Activated CD4-positive, alpha-beta T cell treated with anti-CD3 and anti-CD28 coated beads, Interleukin-2, Interleukin-6, amounts not matched to agents 100 ng/mL and 50 ng/mL, durations not matched to agents 16 hours and 8 hours (primary cell): ENCODE measurements at regions not wholly inside any gene's neighbourhood (a gene's known extent, or its start where the extent isn't known, plus 50 kb on each side); places are given as distances from the start of the nearest gene placed in this dataset.
A peak's percentile ranks its signal among the peaks of the same experiment; 100 is the strongest.

Source experiments
- DNase-seq: peaks from one replicate; pipeline ENCODE4 v3.0.0-alpha.2; 2020

DNA sequence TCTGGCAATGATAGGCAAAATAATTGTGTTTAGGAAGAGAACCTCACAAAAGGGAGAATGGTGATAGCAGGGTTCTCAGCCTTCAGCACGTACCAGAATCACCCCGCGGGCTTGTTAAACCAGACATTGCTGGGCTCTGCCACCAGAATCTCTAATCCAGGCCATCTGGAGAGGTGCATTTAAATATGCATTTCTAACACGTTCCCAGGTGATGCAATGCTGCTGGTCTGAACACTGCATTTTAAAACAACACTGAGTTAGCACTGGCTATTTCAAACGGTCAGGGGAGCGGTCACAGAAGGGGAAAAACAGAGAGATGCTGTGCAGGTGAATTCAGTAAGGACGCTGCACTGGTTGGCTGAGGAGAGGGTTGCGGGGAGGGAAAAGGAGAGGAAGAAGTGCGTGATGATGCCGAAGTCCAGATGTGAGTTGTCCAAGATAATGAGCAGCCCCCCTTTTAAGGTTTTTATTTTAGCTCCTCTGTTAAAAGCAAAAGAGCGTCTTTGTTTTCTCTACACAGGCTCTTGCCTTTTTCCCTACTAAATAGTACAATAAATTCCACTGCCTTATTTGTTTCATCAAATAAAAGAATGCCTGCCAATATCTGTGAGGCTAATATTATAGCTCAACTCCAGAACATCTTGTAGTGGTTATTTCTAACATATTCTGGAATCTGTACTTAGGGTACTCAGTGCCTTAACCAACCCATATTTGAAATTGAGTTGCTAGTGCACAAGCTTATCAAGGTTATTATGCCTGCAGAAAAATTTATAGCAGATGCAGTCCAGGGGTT, 109.6 kb upstream of the POU2AF2 start:
- no peak for DNase-seq

DNA sequence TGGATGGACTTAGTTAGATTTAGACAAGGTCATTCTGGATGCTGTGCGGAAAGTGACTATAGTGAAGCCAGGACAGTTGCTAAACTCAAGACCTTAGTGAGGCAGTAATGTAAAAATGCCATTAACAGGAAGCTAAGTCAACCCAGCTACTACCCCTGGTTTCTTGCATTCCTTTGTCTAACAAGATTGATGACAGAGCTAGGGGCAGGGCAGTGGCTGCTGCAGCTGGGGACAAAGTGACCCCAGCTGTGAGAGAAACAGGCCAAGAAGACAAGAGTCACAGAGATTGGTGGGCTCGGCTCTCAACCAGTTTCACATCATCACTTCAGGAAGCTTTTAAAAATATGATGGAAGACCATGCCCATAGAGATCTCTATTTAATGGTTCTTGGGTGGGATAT, 110.4 kb upstream of the POU2AF2 start:
- DNase-seq, result no peak

DNA sequence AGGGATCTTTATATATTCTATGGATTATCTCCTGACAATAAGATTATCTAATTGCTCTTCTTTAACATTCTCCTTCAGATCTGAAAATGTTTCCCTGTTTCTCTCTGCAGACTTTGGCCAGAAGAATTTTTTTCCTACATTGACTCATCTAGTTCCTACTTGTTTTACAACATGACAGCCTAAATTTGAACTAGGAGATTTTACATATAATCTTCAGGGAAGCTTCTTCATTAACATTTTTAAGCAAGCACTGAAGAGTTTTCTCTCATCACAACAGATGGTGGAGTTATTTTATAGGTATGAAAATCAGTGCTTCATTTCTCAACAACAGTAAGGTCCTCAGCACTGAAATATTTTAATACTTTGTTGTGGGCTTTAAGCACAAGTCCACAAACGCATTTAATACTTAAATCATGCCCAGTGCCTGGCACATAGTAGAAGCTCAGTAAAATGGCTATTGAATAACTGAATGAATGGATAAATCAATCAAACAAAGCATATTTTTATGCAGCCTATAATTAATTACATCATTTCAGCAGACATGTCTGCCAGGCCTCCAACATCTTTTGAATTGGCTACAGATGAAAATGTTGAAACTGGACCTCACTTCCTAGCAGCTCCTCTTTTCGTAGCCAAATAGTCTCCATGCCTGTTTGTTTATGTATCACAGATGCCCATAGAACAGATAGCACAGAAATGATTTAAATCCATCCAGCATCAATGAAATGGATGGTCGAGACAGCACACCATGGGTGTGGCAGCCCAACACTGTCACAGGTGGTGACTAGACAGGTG, 117.3 kb upstream of the POU2AF2 start:
- no peak for DNase-seq

DNA sequence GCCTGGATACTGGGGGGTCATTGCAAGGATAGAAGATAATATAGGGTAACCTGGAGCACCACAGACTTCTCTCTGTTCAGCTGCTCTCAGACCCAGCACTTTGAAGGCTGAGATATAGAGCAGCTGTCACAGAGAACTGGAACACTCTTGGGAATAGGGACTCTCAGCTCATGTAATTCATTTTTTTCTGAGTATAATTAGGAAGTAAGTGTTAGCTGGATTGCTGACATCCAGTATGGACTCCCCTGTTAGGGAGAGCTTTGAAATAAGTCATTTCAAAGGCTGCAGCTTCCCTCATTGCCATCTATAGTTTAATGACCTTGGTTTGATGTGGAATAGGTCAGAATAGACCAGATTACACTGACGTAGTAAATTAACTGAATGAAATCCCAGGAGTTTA, 120.8 kb upstream of the POU2AF2 start:
- DNase-seq, result no peak

DNA sequence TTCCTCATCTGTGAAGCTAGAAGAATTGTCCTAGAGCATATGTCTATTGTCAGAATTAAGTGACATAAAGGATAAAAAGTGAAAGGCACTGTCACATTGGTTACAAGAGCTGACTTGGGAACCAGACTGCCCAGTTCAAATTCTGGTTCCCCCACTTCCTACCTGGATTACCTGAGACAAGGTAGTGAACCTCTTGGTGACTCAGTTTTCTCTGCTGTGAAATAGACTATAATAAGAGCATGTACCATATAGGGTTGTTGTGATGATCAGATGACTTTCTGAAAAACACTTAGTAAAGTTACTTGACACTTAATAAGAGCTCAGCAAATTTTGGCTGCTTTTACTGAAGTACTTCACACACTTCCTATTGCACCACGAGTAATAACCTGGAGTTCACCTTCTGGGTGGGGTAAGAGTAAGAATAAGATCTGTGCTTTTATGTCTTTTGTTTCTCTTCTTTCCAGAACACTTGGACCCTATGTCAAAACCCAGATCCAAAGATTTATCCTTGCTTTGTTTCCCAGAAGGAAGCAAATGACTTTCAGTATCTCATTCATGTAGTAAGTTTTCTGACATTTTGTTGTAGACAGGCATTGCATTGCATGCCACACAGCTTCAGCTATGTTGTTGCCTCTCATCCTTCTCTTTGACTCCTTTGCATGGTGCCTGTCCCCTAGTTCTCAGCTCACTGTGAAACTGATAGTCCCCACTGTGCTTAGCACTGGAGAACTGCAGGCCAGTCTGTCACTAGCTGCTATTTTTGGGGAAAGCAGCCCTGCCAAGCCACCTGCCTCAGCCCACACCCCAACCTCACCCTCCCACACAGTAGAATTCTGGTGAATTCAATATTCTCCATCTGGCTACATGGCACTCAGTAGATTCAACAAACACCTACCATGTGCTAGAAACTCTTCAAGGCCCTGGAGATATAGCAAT, 121.8 kb upstream of the POU2AF2 start:
- no peak for DNase-seq

DNA sequence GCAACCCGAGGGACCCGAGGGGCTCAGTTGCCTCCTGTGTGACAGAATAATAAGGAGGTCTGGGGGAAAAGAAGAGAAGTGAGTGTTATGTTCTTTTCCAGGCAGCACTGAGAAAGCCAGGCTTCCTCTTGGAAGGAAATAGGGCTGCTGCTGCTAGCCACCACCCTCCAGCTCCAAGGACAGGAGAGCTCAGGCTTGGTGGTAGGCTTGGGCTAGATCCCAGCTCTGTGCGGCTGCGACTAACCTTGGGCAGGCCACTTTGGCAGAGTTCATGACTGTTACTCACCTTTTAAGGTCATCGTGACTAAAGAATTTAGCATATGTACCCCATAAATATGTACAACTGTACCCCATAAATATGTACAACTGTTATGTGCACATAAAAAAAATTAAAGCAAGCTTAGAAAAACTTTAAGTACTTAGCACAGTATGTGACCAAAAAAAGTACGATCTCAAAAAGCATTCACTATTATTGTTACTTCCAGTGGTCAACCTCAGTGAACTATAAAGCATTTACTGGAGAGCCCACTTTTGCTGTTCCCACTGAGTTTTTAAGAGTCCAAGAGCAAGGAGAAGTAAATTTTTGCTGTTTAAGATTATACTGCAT, 124.7 kb upstream of the POU2AF2 start:
- DNase-seq, result no peak

DNA sequence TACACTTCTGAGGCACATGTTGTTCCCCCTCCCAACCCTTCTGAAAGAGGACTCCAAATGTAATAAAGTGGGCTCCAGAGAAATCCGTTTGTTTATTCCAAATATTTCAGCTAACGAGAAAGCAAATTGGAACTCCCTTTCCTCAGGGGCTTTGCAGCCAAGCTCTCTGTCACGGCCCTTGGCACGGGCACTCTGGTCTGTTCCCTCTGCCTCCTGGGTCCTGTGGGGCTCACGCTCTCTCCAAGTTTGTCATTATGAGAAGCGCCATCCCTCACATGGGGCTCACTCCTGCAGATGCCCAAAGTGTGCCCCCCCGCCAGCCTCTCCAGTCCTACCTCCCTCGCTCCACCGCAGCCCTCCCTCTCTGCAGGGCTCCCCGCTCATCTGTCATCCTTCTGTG, 125.4 kb upstream of the POU2AF2 start:
- no peak for DNase-seq

DNA sequence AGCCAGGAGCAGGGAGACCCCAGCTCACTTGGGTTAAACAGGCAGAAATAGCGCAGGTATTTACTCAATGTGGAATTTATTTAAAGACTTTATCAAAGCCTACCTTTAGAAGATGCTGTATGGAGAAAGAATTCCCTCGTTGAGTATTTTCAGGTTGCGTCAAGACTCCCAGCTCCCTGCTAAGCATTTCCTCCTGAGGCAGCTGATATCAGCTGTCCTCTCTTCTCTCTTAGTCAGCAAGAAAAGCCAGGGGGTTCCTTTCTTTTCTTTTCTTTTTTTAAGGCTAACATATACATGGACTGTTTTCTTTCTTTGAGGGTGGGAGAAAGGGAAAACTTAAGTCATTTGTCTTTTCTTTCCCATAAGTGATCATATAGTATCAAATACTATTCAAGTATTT, 125.8 kb upstream of the POU2AF2 start:
- DNase-seq, result no peak

DNA sequence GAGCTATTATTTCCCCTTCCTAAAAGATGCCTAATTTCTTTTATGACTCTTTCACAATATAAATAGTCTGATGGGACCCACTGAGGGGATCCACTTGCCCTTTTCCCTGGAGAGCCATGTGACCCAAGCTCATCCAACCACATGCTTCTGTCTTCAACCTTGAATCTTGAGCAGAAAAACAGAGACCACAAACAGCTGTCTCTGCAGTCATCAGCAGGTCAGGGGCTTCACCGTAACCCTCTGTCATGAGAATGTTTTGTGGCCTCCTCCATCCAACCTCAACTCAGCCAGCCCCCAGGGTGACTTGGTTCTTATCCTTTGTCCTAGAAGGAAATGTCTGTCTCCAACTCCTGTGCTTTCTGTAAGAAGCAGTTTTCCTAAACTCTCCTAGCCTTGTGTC, 129.6 kb upstream of the POU2AF2 start:
- DNase-seq, result no peak

DNA sequence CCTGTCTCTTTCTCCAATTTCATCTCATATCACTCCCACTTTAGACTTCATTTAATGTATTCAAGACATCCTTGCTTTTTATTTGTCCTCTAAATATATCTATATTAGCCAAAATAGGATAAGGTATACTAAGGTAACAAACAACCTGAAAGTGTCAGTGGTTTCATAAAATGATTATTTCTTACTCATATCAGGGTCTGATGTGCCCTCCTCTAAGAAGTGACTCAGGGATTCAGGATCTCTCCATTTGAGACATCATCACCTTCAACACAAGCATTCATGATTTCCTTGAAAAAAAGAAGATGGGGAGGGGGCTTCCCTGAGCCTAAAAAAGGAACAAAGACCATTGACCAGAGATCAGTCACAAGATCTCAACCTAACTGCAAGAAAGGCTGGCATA, 131.4 kb upstream of the POU2AF2 start:
- peak; percentile 11 for DNase-seq

DNA sequence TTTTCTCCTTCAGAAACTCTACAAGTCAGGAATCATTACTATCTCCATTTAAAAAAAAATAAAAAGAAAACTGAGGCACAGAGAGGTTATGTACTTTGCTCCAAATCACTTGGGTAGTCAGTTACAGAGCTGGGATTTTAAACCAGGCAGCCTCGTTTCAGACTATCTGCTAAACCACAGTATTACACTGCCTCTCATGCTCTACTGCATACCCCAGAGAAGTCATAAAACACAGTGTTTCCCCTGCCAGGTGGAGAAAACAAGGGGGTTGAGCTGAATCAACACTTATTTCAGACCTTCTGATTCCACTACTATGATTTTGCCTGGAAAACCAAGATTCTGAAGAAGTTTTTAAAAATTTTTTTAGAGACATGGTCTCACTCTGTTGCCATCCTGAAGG, 132.9 kb upstream of the POU2AF2 start:
- DNase-seq, result no peak

DNA sequence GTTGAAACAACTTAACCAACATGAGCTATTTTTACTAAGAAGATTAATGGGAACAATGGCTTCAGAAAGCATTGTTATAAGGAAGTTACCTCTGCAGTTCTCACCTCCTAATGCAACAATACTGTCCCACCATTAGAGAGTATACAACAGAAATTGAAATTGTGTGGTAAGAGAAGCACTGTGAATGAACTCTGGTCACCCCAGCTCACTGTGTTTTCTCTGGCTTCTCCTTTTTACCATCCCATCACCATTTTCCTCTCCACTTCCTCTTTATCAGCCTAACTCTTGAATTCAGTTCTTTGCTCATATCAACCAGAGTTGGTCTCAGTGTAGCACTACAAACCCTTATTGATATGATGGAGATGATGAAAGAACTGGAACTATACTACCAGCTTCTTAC, 138.0 kb upstream of the POU2AF2 start:
- no peak for DNase-seq

DNA sequence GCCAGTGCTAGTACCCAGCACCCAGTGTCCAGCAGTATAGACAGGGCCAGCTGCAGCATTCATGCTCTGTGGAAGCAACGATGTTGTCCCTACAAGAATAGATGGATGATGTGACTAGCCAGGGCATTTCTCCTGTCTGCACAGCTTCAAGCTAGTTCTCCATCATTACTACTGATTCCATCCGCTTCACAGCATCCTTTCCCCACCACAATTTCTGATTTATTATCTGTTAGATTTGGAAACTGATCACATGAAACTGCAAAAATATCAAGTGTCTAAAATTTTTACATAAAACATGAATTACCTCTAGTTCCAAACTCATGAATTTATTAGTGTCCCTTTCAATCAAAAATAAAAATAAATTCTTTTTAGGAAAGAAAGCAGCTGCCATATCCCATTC, 138.9 kb upstream of the POU2AF2 start:
- no peak for DNase-seq

DNA sequence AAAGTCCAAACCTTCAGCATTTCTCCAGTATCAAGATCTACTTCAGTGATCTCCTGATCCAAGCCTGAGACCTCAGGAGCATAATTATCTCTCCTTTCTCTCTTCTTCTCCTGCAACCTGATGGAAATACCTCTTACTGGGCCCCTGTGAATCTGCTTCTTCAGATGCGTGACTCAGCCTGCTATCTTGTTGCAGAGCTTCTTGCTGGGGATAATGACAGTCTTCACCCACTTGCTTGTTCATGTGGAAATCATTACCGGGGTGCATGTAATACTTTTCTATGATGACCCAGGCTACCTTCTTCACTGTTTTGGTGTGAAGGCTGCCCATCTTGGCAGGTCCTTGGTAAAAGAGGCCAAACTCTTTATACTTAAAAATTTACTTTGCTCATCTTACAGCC, 140.0 kb upstream of the POU2AF2 start:
- no peak for DNase-seq

DNA sequence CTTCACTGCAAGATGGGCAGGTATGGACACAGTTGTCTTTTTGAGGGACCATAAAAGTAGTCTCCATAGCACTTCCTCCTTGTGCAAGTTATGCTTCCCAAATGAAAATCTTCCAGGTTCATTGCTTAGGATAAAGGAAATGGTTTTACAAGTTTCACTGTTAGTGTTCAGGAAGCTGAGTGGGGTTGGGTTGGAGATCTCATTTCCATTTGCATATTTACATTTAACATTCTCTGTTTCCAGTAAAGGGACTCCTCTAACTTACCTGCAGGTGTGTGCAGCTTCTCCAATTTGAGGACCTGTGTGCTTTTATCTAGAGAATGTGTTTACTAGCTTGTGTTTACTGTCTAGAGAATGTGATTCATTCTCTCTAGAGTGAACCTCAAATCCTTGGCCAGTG, 141.3 kb upstream of the POU2AF2 start:
- no peak for DNase-seq

DNA sequence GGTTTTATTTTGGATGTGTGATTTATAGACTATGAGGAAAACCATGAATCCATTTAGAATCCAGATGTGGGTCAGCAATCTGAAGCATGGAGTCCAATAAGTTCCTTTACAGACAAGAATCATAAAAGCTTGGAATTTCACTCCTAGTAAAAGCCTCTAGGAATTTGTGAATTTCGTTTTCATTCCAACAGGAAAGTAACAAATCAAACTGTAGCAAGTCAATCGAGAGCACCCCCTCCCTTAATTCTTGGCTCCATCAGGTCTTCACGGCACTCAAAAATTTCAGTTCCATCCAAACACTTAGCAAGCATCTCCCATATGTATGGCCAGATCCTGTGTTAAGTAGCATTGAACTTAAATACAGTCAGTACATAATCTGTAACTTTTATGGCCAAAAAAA, 143.6 kb upstream of the POU2AF2 start:
- no peak for DNase-seq

DNA sequence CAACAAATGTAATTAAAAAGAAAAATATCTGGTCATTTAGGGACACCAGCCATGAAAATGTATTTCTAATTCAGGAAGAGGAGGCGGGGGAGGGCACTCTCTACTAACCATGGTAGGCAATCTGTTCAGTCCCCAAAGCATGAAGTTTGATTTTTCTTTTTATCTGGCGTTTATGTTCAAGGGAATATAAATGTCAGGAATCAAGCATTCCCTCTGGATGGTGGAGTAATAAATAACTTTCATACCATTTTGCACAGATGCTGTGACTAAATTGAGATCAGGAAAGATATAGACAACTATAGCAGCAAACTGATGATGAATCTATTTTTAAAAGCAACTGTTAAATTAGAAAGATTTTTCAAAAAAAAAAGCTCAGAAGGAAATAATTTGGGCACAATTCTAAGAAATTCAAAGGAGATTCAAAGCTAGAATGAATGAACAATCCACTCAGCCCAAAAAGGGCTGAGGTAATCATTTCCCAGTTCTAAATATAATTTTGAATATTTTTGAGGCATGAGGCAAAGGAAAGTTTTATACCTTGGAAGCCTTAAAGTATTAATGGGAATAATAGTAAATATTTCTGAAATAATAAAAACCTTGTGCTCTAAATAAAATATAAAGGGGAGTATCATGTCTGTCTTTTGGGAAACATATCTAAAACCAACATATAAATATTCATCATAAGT, 146.4 kb upstream of the POU2AF2 start:
- no peak for DNase-seq

DNA sequence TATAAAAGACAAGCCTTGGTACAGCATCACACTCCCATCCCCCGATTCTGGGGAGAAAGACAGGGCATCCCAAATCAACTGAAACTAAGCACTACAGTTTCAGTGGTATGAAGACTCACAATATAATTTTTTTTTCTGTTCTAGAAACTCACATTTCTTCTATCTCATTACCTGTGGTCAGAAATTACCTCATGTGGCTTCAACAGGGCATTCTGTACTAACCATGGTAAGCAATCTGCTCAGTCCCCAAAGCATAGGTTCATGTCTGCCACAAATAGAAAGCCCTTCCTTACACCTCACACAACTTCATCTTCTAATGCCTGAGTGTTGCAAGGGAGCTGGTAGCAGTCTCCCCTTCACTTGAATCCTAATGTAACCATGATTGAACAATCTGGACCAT, 147.4 kb upstream of the POU2AF2 start:
- no peak for DNase-seq

DNA sequence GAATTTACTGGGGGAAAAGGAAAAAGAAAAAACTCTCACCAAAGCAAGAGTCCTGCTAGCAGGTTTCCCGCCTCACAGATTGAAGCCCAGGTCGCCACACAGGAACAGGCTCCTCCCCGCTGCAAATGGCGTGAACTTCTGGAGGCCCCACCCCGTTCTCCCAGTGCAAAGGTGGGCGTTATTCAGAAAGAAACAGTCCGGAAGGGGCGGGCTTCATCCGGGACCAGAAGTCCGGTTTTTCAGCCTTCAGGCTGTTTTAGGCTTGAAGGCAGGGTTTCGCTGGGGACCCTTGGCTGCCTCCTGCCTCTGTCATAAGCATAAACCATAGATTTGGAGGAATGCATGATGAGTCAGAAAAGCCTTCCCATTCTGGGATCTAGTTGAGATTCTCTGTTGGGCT, 148.3 kb upstream of the POU2AF2 start:
- DNase-seq, result no peak

DNA sequence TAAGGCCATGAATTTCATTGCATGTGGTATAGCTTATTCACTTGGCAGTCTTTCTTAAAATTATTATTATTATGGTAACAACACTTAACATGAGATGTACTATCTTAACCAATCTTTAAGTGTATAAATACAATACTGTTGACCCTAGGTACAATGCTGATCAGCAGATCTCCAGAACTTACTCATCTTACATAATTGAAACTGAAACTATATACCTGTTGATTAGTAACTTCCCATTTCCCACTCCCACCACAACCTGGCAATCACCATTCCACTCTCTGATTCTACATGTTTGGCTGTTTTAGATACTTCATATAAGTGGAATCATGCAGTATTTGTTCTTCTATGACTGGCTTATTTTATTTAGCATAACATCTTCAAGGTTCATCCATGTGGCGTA, 150.2 kb upstream of the POU2AF2 start:
- no peak for DNase-seq

DNA sequence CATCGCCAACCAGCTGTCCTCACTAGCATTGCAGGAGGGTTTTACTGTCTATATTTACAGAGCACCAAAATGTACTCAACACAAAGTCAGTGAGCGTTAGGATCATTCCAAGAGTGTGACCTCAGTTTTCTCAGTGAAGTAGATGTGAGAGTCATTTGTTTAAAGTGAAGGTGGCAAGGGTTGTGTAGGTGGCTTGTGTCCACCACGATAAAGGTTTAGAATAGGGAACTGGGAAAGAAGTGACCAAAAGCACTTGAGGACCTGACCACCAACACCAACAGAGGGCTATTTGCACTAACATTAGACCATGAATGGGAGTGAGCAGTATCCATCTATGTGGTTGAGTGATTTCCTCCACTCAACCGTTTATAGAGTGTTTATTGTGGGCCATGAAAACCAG, 152.5 kb upstream of the POU2AF2 start:
- no peak for DNase-seq

DNA sequence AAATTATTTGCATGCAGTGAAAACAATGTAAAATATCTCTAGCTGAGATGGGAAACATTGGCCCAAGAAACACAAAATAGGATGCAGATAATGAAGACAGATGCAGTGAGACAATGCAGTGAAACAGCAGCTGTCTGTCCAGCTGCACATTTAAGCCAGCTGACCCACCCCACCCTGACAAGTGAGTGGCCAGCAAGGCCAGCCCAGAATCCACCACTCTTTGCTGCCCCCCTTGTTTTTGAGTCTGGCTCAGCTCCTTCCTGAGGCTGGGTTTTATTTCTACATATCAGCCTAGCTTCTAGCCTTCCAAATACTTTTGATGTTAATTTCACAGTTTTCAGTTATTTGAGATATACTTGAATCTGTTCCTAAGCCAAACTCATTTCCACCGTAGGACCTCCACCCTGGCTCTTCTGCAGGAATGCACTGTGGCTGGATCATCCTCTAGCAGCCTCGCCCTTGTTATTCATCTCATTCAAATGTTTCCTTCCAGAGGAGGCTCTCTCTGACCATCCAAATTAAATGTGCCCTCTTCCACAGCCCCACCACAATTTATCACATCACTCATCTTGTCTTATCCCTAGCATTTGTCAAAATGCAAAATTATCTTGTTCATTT, 154.1 kb upstream of the POU2AF2 start:
- no peak for DNase-seq
